SK-N-SH treated with all-trans-retinoic acid at 6 μM for 48 hours (cell line): ENCODE measurements at regions not wholly inside any gene's neighbourhood (a gene's known extent, or its start where the extent isn't known, plus 50 kb on each side); places are given as distances from the start of the nearest gene placed in this dataset.
"Not testable (repeated sequence)": the region's sequence is repeated elsewhere in the genome, so short reads cannot be mapped to it uniquely, and the experiment has no call there.

Source experiments
- ATAC-seq: fragments of 200-7000 bp; cut with Tn5 transposase; 3 replicates; pipeline ENCODE4 v1.9.1; 2020; ENCODE audit warnings: mild to moderate bottlenecking, moderate library complexity
- ARNTL ChIP-seq: fragments of 450-650 bp; formaldehyde crosslinking; IDR thresholded peaks from 2 replicates; pipeline ENCODE4 v1.5.0; 2020; ENCODE audit warnings: low read depth, mild to moderate bottlenecking, moderate library complexity, borderline replicate concordance
- BACH2 ChIP-seq: fragments of 250-450 bp; sonication (Bioruptor Pico); IDR thresholded peaks from 2 replicates; pipeline ENCODE4 v1.9.0; 2021; ENCODE audit warnings: mild to moderate bottlenecking, borderline replicate concordance
- CREB5 ChIP-seq: fragments of 250-450 bp; sonication (Bioruptor Pico); IDR thresholded peaks from 2 replicates; pipeline ENCODE4 v1.5.1; 2020; ENCODE audit warnings: low read depth, mild to moderate bottlenecking, moderate library complexity
- CSDC2 ChIP-seq: fragments of 250-450 bp; sonication (Bioruptor Pico); IDR thresholded peaks from 2 replicates; pipeline ENCODE4 v1.5.0; 2020; ENCODE audit warnings: mild to moderate bottlenecking, moderate library complexity
- ESRRG ChIP-seq: fragments of 250-450 bp; sonication (Bioruptor Pico); IDR thresholded peaks from 2 replicates; pipeline ENCODE4 v1.6.1; 2021; ENCODE audit warnings: mild to moderate bottlenecking
- GLIS3 ChIP-seq: fragments of 250-450 bp; sonication (Bioruptor Pico); IDR thresholded peaks from 2 replicates; pipeline ENCODE4 v1.5.0; 2020; ENCODE audit warnings: mild to moderate bottlenecking, moderate library complexity
- ISL1 ChIP-seq: fragments of 250-450 bp; sonication (Bioruptor Pico); IDR thresholded peaks from 2 replicates; pipeline ENCODE4 v2.1.2; 2022; ENCODE audit warnings: mild to moderate bottlenecking, moderate library complexity
- OSR1 ChIP-seq: fragments of 250-450 bp; sonication (Bioruptor Pico); IDR thresholded peaks from 2 replicates; pipeline ENCODE4 v1.8.0; 2022; ENCODE audit warnings: moderate library complexity, mild to moderate bottlenecking, inconsistent platforms
- PATZ1 ChIP-seq: fragments of 250-450 bp; sonication (Bioruptor Pico); IDR thresholded peaks from 2 replicates; pipeline ENCODE4 v1.8.0; 2020; ENCODE audit warnings: mild to moderate bottlenecking, moderate library complexity, borderline replicate concordance
- POU6F1 ChIP-seq: fragments of 250-450 bp; sonication (Bioruptor Pico); IDR thresholded peaks from 2 replicates; pipeline ENCODE4 v1.8.0; 2021; ENCODE audit warnings: low read depth, mild to moderate bottlenecking, moderate library complexity, borderline replicate concordance
- PPARA ChIP-seq: fragments of 250-450 bp; sonication (Bioruptor Pico); IDR thresholded peaks from 2 replicates; pipeline ENCODE4 v1.5.0; 2020; ENCODE audit warnings: mild to moderate bottlenecking, borderline replicate concordance
- RARB ChIP-seq: fragments of 250-450 bp; sonication (Bioruptor Pico); IDR thresholded peaks from 2 replicates; pipeline ENCODE4 v1.8.0; 2021; ENCODE audit warnings: mild to moderate bottlenecking, moderate library complexity
- SNAI2 ChIP-seq: fragments of 250-450 bp; sonication (Bioruptor Pico); IDR thresholded peaks from 2 replicates; pipeline ENCODE4 v1.5.0; 2020; ENCODE audit warnings: mild to moderate bottlenecking, moderate library complexity
- TCF4 ChIP-seq: fragments of 250-450 bp; sonication (Bioruptor Pico); IDR thresholded peaks from 2 replicates; pipeline ENCODE4 v1.8.0; 2021; ENCODE audit warnings: mild to moderate bottlenecking, moderate library complexity, borderline replicate concordance
- TOX ChIP-seq: fragments of 250-450 bp; sonication (Bioruptor Pico); IDR thresholded peaks from 2 replicates; pipeline ENCODE4 v1.8.0; 2021; ENCODE audit warnings: mild to moderate bottlenecking, moderate library complexity, borderline replicate concordance
- TSHZ2 ChIP-seq: fragments of 250-450 bp; sonication (Bioruptor Pico); IDR thresholded peaks from 2 replicates; pipeline ENCODE4 v1.5.0; 2020; ENCODE audit warnings: mild to moderate bottlenecking, moderate library complexity
- ZC3H10 ChIP-seq: fragments of 250-450 bp; sonication (Bioruptor Pico); IDR thresholded peaks from 2 replicates; pipeline ENCODE4 v1.5.1; 2021; ENCODE audit warnings: mild to moderate bottlenecking, moderate library complexity
- ZFP3 ChIP-seq: fragments of 250-450 bp; sonication (Bioruptor Pico); IDR thresholded peaks from 2 replicates; pipeline ENCODE4 v1.5.0; 2020; ENCODE audit warnings: mild to moderate bottlenecking, moderate library complexity
- ZNF565 ChIP-seq: fragments of 450-650 bp; formaldehyde crosslinking; conservative IDR thresholded peaks from 2 replicates; pipeline ENCODE4 v1.5.0; 2020; ENCODE audit warnings: low read depth, mild to moderate bottlenecking, moderate library complexity
- ZNF70 ChIP-seq: fragments of 450-650 bp; formaldehyde crosslinking; IDR thresholded peaks from 2 replicates; pipeline ENCODE4 v1.5.0; 2020; ENCODE audit warnings: mild to moderate bottlenecking, moderate library complexity
- ZNF8 ChIP-seq: fragments of 450-650 bp; formaldehyde crosslinking; IDR thresholded peaks from 2 replicates; pipeline ENCODE4 v1.5.0; 2020; ENCODE audit warnings: mild to moderate bottlenecking, moderate library complexity

GRCh38 chr3:78337801-78338211 lies 1297.9 kb downstream of the ROBO2 start:
- ATAC-seq = peak; percentile 30; the same call in 2 of the 3 replicates
- TF ChIP-seq BACH2 (CRISPR knock-in tag) = no peak
- TF ChIP-seq ZNF70 (CRISPR knock-in tag) = no peak
- TF ChIP-seq CSDC2 (CRISPR knock-in tag) = no peak
- no peak; the same call in 1 of the 2 replicates for TF ChIP-seq CREB5
- no peak for TF ChIP-seq TCF4 (CRISPR knock-in tag)
- no peak for TF ChIP-seq ARNTL (CRISPR knock-in tag)
- TF ChIP-seq SNAI2 (CRISPR knock-in tag) = no peak
- peak; percentile 90 for TF ChIP-seq ISL1 (CRISPR knock-in tag)
- no peak for TF ChIP-seq TOX (CRISPR knock-in tag)
- TF ChIP-seq ZC3H10 (CRISPR knock-in tag) = peak; percentile 59; the same call in 1 of the 2 replicates
- TF ChIP-seq POU6F1 = peak; percentile 82; the same call in 1 of the 2 replicates
- no peak for TF ChIP-seq ESRRG (CRISPR knock-in tag)
- no peak for TF ChIP-seq ZFP3 (CRISPR knock-in tag)
- no peak for TF ChIP-seq PPARA
- TF ChIP-seq ZNF565 (CRISPR knock-in tag) = no peak
- TF ChIP-seq OSR1 (CRISPR knock-in tag) = no peak
- no peak for TF ChIP-seq GLIS3 (CRISPR knock-in tag)

- no peak for ATAC-seq
- TF ChIP-seq PPARA (no peak), ZNF70 (CRISPR knock-in tag) (no peak), PATZ1 (CRISPR knock-in tag) (no peak), POU6F1 (no peak), TOX (CRISPR knock-in tag) (no peak), TCF4 (CRISPR knock-in tag) (no peak), OSR1 (CRISPR knock-in tag) (no peak), CSDC2 (CRISPR knock-in tag) (no peak), CREB5 (no peak)
- TF ChIP-seq, all 23 proteins: peak for 0
These were observed 1298.5 kb downstream of the ROBO2 start for GRCh38 chr3:78338405-78338804.

- TF ChIP-seq POU6F1 (no peak), ISL1 (CRISPR knock-in tag) (no peak), ZNF70 (CRISPR knock-in tag) (no peak), TOX (CRISPR knock-in tag) (no peak), ARNTL (CRISPR knock-in tag) (no peak), ESRRG (CRISPR knock-in tag) (no peak), RARB (CRISPR knock-in tag) (no peak), ZC3H10 (CRISPR knock-in tag) (no peak), TSHZ2 (CRISPR knock-in tag) (no peak), PPARA (no peak), ZNF565 (CRISPR knock-in tag) (no peak), BACH2 (CRISPR knock-in tag) (no peak), ZNF8 (CRISPR knock-in tag) (no peak), GLIS3 (CRISPR knock-in tag) (no peak)
- no peak for ATAC-seq
These were observed 1303.3 kb downstream of the ROBO2 start for GRCh38 chr3:78343221-78343620.

- not testable (repeated sequence) for ATAC-seq
These were observed 1304.4 kb downstream of the ROBO2 start for GRCh38 chr3:78344267-78344666.
